CD4-positive, alpha-beta T cell treated with Interleukin-6 at 100 ng/mL for 8 hours (primary cell): ENCODE measurements at regions not wholly inside any gene's neighbourhood (a gene's known extent, or its start where the extent isn't known, plus 50 kb on each side); places are given as distances from the start of the nearest gene placed in this dataset.
"Not testable (repeated sequence)": the region's sequence is repeated elsewhere in the genome, so short reads cannot be mapped to it uniquely, and the experiment has no call there.

ENCODE experiments used
- DNase-seq: peaks from one replicate; pipeline ENCODE4 v3.0.0-alpha.2; 2020; ENCODE audit warnings: mixed read lengths, low spot score

- no peak for DNase-seq
These were observed 182.5 kb downstream of the TMEM167A start for GRCh38 chr5:82894716-82895115.

GRCh38 chr5:82889088-82889487, 188.1 kb downstream of the TMEM167A start:
- no peak for DNase-seq

DNA sequence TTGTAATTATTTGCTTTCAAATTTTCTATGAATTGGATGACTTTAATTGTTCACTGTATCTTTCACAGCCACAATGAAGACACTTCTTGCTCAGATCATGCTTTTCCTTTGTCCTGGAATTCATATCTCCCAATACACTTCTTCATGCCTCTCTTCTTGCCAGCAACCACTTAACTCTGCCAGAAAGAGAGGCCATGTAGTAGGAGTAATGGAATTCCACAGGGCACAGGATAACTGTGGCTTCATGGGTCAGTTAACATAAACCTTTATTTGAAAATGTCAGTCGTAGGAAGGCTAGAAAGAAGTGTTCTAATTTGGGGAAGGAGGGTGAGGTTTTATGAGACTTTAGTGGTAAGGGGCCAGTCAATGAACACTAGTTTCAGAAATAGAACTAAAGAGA, 190.3 kb downstream of the TMEM167A start:
- no peak for DNase-seq

GRCh38 chr5:82885627-82886389, 191.4 kb downstream of the TMEM167A start:
- no peak for DNase-seq

DNA sequence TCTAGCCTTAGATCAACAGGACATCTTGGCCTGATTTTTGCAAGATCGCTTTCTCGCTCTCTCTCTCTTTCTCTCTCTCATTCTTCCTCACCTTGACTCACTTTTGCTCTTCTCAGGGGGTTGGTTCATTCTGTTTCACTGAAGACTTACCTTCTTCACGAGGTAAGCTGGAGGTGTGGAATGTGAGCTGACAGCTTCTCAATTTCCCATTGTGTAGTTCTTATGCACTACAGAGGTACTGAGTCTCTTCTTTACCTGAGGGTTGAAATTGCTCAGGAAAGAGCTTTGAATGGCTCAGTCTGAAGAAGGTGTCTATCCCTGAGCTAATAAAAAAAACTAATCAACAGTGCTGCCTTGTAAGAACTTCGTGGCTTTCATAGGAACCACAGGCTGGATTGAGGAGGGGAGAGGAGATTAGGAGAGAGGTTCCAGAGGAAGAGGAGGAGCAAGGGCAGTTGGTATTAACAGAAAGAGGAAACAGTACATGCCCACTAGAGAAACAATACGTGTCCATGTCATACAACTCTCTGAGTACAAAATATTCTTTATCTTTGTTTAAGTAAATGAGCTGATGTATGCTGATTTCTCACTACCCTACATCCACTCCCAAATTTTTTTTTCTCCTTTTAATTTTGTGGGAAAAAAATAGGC, 192.2 kb downstream of the TMEM167A start:
- no peak for DNase-seq

- no peak for DNase-seq
These were observed 194.9 kb downstream of the TMEM167A start for GRCh38 chr5:82882316-82882715.

DNA sequence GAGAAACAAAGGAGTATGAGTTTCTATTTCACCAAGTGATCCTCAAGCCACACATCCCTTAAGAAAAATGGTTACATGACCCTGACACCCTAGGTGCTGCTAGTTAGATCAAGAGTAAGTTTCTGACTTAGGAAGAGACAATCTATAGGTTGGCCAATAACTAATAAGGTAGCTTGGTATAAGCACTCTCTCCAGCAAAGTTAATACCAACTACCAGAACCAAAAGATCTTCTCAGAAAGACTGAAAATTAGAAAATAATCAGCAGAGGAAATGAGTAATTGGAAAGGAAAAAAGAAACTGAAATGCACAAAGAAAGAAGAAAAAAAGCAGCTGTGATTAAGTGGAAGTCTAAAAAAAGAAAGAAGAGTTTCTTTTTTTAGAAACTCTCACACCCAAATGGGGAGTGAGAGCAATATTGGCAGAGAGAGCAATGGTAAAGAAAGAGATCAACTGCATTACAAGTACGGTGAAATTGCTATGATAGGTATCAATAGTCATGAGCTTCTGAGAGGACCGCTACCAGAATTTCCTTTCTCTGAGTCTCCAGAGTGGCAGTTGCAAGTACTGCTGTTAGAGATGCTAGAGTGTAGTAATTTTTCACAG, 195.5 kb downstream of the TMEM167A start:
- no peak for DNase-seq

GRCh38 chr5:82879089-82879488, 198.1 kb downstream of the TMEM167A start:
- DNase-seq: no peak

- no peak for DNase-seq
These were observed 203.7 kb downstream of the TMEM167A start for GRCh38 chr5:82873452-82873851.

GRCh38 chr5:82872321-82873288, 204.6 kb downstream of the TMEM167A start:
- DNase-seq: not testable (repeated sequence)

DNA sequence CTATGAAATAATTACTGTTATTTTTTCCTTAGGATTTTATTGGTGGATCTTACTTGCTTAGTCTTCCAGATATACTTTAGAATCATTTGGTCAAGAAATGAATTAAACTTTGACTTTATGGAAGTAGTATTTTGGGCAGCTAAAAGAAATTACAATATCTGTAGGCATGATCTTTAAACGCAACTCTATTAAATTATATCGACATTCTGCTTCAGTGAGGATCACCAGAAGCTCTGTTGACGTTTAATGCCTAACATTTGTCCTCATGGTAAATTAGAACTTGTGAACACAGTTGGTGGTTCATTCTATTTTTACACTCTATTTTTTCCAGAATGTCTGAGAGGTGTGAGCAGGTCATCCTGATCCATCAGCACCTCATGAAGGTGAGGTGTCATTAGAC, 211.6 kb downstream of the TMEM167A start:
- DNase-seq: no peak

GRCh38 chr5:82863266-82863665, 213.9 kb downstream of the TMEM167A start:
- DNase-seq: no peak

DNA sequence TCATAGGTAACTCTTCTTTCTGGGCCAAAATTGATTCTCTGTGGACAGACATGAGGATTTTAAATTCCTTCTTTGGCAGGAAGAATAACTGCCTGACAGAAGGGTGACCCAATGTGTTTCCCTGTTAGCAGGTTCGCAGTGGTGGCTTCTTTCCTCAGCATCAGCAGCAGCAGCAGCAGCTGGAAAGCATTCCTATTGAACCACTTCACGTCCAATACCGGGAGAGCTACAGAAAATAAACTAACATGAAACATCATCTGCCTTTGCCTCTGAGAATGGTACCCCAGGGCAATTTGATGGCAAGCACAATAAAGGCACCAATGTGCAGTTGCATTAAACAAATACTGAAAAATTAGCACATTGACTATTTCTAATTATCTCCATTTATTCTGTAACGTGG, 214.5 kb downstream of the TMEM167A start:
- no peak for DNase-seq

DNA sequence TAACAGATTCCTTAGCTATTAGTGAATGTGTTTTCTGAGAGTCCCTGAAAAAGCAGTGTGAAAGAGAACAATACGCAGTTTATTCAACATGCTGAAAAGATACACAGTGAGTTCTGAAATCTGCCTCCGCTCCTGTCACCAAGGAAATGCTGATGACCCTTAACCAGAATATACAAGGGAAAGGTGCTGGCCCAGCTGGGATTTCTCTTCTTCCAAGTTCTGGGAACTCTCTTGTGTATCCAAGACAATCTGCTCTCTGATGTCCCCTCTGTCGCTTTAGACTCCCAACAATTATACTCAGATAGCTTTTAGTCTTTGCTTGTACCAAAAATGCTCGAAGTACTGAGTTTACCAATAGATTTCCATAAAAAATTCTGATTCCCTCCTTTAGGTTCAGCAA, 214.9 kb downstream of the TMEM167A start:
- no peak for DNase-seq

DNA sequence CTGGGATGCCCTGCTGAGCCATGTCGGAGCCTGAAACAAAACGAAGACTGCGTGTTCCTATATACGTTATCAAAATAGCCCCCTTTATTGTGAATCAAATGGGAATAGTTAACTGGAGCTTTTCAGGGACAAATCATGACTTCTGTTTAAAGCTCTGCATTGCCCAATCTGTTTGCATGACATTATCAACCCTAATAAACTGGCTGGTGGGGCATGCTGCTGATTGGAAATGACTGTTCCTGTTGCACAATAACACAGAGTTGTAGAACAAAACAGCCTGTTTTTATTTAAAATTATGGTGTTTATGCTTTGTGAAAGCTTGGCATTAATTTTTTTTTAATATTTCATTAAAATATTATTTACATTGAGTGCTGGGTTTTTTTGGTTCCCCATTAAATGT, 215.5 kb downstream of the TMEM167A start:
- DNase-seq: no peak

- DNase-seq: no peak
These were observed 217.6 kb downstream of the TMEM167A start for GRCh38 chr5:82859451-82860140.

GRCh38 chr5:82858151-82859025, 218.8 kb downstream of the TMEM167A start:
- DNase-seq: no peak

- no peak for DNase-seq
These were observed 221.2 kb downstream of the TMEM167A start for GRCh38 chr5:82855893-82856550.

DNA sequence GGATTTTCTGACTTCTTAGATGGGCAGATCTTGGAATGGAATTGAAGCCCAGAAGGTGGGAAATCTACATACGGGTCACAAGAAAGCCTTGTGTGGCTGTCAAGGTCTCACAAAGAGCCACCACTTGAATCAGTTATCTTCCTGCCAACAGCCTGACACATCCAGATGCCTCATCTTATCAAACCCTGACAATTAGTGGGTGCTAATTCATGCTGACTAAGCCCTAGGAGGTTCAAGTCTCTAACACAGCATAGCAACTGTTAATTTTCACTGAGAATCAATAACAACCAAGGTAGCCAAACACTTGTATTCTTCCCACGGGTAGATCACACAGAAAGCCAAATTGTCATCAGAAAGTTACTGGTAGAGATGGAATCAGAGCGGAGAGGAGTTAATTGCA, 222.2 kb downstream of the TMEM167A start:
- no peak for DNase-seq

- no peak for DNase-seq
These were observed 225.7 kb downstream of the TMEM167A start for GRCh38 chr5:82851471-82851870.
